Liver (tissue), 8 donors: ENCODE measurements at regions not wholly inside any gene's neighbourhood (a gene's known extent, or its start where the extent isn't known, plus 50 kb on each side); places are given as distances from the start of the nearest gene placed in this dataset.

Experiments
- DNase-seq: peaks from one replicate; pipeline ENCODE4 v3.0.0-alpha.2; 2017; ENCODE audit warnings: low spot score
- H3K27ac ChIP-seq, 2 donors: one replicate each; pipeline ENCODE4 v1.7.0; 2013; ENCODE audit warnings: inconsistent platforms in 2 of 2, low read length in 2 of 2, control low read depth in 1 of 2, low read depth in 1 of 2, mild to moderate bottlenecking in 1 of 2
- H3K27me3 ChIP-seq, 4 donors: one replicate each; pipeline versions ENCODE4 v1.6.1 to v1.7.0; 2013; ENCODE audit warnings: low read length in 3 of 4, inconsistent platforms in 1 of 4, mild to moderate bottlenecking in 1 of 4, moderate library complexity in 1 of 4; ENCODE audit not compliant: control insufficient read depth in 4 of 4, insufficient read depth in 4 of 4
- H3K36me3 ChIP-seq, 4 donors: one replicate each; pipeline versions ENCODE4 v1.6.1 to v1.7.0; 2013; ENCODE audit warnings: low read length in 3 of 4, mild to moderate bottlenecking in 3 of 4, low read depth in 1 of 4, moderate library complexity in 1 of 4; ENCODE audit not compliant: control insufficient read depth in 4 of 4, insufficient read depth in 3 of 4
- H3K4me1 ChIP-seq, 4 donors: one replicate each; pipeline versions ENCODE4 v1.6.1 to v1.7.0; 2013; ENCODE audit warnings: low read length in 3 of 4, mild to moderate bottlenecking in 3 of 4, moderate library complexity in 1 of 4; ENCODE audit not compliant: control insufficient read depth in 4 of 4, insufficient read depth in 4 of 4
- H3K4me3 ChIP-seq, 3 donors: one replicate each; pipeline versions ENCODE4 v1.6.1 to v1.7.0; 2013; ENCODE audit warnings: low read length in 3 of 3, control low read depth in 1 of 3, low read depth in 1 of 3, mild to moderate bottlenecking in 1 of 3
- H3K9ac ChIP-seq, 2 donors: one replicate each; pipeline ENCODE4 v1.7.0; 2013; ENCODE audit warnings: low read length in 2 of 2, mild to moderate bottlenecking in 2 of 2, moderate library complexity in 2 of 2, control low read depth in 1 of 2, low read depth in 1 of 2
- H3K9me3 ChIP-seq, 4 donors: one replicate each; pipeline versions ENCODE4 v1.6.1 to v1.7.0; 2013; ENCODE audit warnings: low read length in 3 of 4; ENCODE audit not compliant: control insufficient read depth in 4 of 4
- CTCF ChIP-seq: fragments of 150-350 bp; IDR thresholded peaks from 2 replicates; pipeline ENCODE4 v1.5.1; 2017; ENCODE audit warnings: improper control_type of control experiment, low read depth, low read length; ENCODE audit not compliant: missing input control
- EGR1 ChIP-seq, 2 donors: IDR thresholded peaks; 2 replicates each; pipeline ENCODE4 v1.6.1; 2016 to 2018; ENCODE audit warnings: antibody characterized with exemption in 2 of 2, low read depth in 2 of 2
- FOXA1 ChIP-seq: IDR thresholded peaks from 2 replicates; pipeline ENCODE4 v1.6.1; 2016; ENCODE audit warnings: antibody characterized with exemption
- FOXA2 ChIP-seq: IDR thresholded peaks from 2 replicates; pipeline ENCODE4 v1.6.1; 2016; ENCODE audit warnings: antibody characterized with exemption
- GABPA ChIP-seq, 2 donors: IDR thresholded peaks in 1 of 2; conservative IDR thresholded peaks in 1 of 2; 2 replicates each; pipeline ENCODE4 v1.6.1; 2016; ENCODE audit warnings: antibody characterized with exemption in 2 of 2, mild to moderate bottlenecking in 1 of 2, moderate library complexity in 1 of 2
- HNF4A ChIP-seq, 2 donors: conservative IDR thresholded peaks; 2 replicates each; pipeline ENCODE4 v1.6.1; 2016; ENCODE audit warnings: antibody characterized with exemption in 2 of 2, mild to moderate bottlenecking in 2 of 2
- HNF4G ChIP-seq: IDR thresholded peaks from 2 replicates; pipeline ENCODE4 v1.6.1; 2016; ENCODE audit warnings: antibody characterized with exemption
- JUND ChIP-seq, 2 donors: IDR thresholded peaks; 2 replicates each; pipeline ENCODE4 v1.6.1; 2016; ENCODE audit warnings: antibody characterized with exemption in 2 of 2
- MAX ChIP-seq: IDR thresholded peaks from 2 replicates; pipeline ENCODE4 v1.6.1; 2016; ENCODE audit warnings: antibody characterized with exemption
- NR2F2 ChIP-seq: IDR thresholded peaks from 2 replicates; pipeline ENCODE4 v1.6.1; 2016; ENCODE audit warnings: antibody characterized with exemption
- RAD21 ChIP-seq, 2 donors: IDR thresholded peaks; 2 replicates each; pipeline ENCODE4 v1.6.1; 2016; ENCODE audit warnings: antibody characterized with exemption in 2 of 2, mild to moderate bottlenecking in 2 of 2
- REST ChIP-seq: IDR thresholded peaks from 2 replicates; pipeline ENCODE4 v1.6.1; 2016; ENCODE audit warnings: antibody characterized with exemption, mild to moderate bottlenecking
- RXRA ChIP-seq, 2 donors: IDR thresholded peaks; 2 replicates each; pipeline ENCODE4 v1.6.1; 2017 to 2018; ENCODE audit warnings: antibody characterized with exemption in 2 of 2, mild to moderate bottlenecking in 1 of 2
- SP1 ChIP-seq: IDR thresholded peaks from 2 replicates; pipeline ENCODE4 v1.6.1; 2018; ENCODE audit warnings: antibody characterized with exemption, mild to moderate bottlenecking
- TAF1 ChIP-seq: conservative IDR thresholded peaks from 2 replicates; pipeline ENCODE4 v1.6.1; 2016; ENCODE audit warnings: antibody characterized with exemption, mild to moderate bottlenecking
- YY1 ChIP-seq: IDR thresholded peaks from 2 replicates; pipeline ENCODE4 v1.6.1; 2016; ENCODE audit warnings: antibody characterized with exemption, mild to moderate bottlenecking
- WGBS: extraction: QIAGEN DNeasy Blood & Tissue Kit; methylation state at CpG from one replicate; pipeline ENCODE4 v1.1.7; 2013; 5-methylcytosine and 5-hydroxymethylcytosine counted together
- TF ChIP-seq, protein P1 (sequence below): IDR thresholded peaks from 2 replicates; pipeline ENCODE4 v1.6.1; 2016; ENCODE audit warnings: antibody characterized with exemption
- TF ChIP-seq, protein P2 (sequence below): IDR thresholded peaks from 2 replicates; pipeline ENCODE4 v1.6.1; 2016; ENCODE audit warnings: antibody characterized with exemption
- donor health status: healthy.
- donor health status: healthy.
- donor health status: healthy.
- donor health status: healthy.
- donor health status: healthy.

GRCh38 chr1:242613266-242613815 is 88.8 kb upstream of the PLD5 start:
- no peak for TF ChIP-seq JUND (IDR thresholded peaks at IDR 0.05)
- no peak for DNase-seq
- no peaks in the 10 kb centered on the region for H3K9me3 ChIP-seq
- H3K36me3 ChIP-seq: no peaks in the 10 kb centered on the region
- no peak overlapping the region for H3K4me3 ChIP-seq
- H3K27ac ChIP-seq: no peak overlapping the region
- H3K27me3 ChIP-seq: no peaks in the 10 kb centered on the region
- H3K4me1 ChIP-seq: no peaks in the 10 kb centered on the region
- H3K9ac ChIP-seq: no peak overlapping the region

- TF ChIP-seq EGR1 (IDR thresholded peaks at IDR 0.05; ENCODE audit: low read depth in 2 of 2): no peak
- TF ChIP-seq HNF4A (conservative IDR thresholded peaks at IDR 0.05): no peak
- no peak for TF ChIP-seq YY1
- no peak for TF ChIP-seq NR2F2
- no peak for TF ChIP-seq CTCF
- TF ChIP-seq SP1: no peak
- TF ChIP-seq RAD21 (IDR thresholded peaks at IDR 0.05): no peak
- TF ChIP-seq GABPA (IDR thresholded peaks at IDR 0.05 in 1 of 2, conservative IDR thresholded peaks at IDR 0.05 in 1 of 2): no peak
- 55% methylated on average over 3 of the region's 3 CpGs for WGBS
- no peaks in the 10 kb centered on the region for H3K4me1 ChIP-seq
- no peaks in the 10 kb centered on the region for H3K27me3 ChIP-seq
- no peak overlapping the region for H3K27ac ChIP-seq
- no peak overlapping the region for H3K9ac ChIP-seq
- DNase-seq: no peak
- no peaks in the 10 kb centered on the region for H3K9me3 ChIP-seq
- H3K36me3 ChIP-seq: no peaks in the 10 kb centered on the region
- no peak overlapping the region for H3K4me3 ChIP-seq
Observed at GRCh38 chr1:242610209-242610608, 85.7 kb upstream of the PLD5 start.

DNA sequence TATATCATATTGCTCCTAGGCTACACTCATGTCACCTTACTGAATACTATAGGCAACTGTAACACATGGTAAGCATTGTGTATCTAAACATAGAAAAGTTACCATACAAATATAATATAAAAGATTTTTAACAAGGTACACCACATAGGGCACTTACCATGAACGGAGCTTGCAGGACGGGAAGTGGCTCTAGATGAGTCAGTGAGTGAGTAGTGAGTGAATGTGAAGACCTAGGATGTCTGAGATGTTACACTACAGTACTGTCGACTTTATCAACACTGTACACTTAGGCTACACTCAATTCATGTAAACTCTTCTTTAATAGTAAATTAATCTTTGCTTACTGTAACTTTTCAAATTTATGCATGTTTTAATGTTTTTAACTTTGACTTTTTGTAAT is 81.0 kb upstream of the PLD5 start:
- no peak overlapping the region for H3K4me3 ChIP-seq
- TF ChIP-seq, protein P1, sequence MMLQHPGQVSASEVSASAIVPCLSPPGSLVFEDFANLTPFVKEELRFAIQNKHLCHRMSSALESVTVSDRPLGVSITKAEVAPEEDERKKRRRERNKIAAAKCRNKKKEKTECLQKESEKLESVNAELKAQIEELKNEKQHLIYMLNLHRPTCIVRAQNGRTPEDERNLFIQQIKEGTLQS: no peak
- TF ChIP-seq EGR1 (IDR thresholded peaks at IDR 0.05; ENCODE audit: low read depth in 2 of 2): no peak
- no peak for TF ChIP-seq RXRA (IDR thresholded peaks at IDR 0.05)
- no peak for TF ChIP-seq HNF4G
- TF ChIP-seq NR2F2: no peak
- no peak for TF ChIP-seq HNF4A (conservative IDR thresholded peaks at IDR 0.05)
- no peak for TF ChIP-seq GABPA (IDR thresholded peaks at IDR 0.05 in 1 of 2, conservative IDR thresholded peaks at IDR 0.05 in 1 of 2)
- no peak for TF ChIP-seq YY1
- TF ChIP-seq, protein P2, sequence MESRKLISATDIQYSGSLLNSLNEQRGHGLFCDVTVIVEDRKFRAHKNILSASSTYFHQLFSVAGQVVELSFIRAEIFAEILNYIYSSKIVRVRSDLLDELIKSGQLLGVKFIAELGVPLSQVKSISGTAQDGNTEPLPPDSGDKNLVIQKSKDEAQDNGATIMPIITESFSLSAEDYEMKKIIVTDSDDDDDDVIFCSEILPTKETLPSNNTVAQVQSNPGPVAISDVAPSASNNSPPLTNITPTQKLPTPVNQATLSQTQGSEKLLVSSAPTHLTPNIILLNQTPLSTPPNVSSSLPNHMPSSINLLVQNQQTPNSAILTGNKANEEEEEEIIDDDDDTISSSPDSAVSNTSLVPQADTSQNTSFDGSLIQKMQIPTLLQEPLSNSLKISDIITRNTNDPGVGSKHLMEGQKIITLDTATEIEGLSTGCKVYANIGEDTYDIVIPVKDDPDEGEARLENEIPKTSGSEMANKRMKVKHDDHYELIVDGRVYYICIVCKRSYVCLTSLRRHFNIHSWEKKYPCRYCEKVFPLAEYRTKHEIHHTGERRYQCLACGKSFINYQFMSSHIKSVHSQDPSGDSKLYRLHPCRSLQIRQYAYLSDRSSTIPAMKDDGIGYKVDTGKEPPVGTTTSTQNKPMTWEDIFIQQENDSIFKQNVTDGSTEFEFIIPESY: no peak
- no peak for TF ChIP-seq MAX
- TF ChIP-seq JUND (IDR thresholded peaks at IDR 0.05): no peak
- TF ChIP-seq RAD21 (IDR thresholded peaks at IDR 0.05): no peak
- TF ChIP-seq CTCF: no peak
- no peak for TF ChIP-seq FOXA2
- no peak for TF ChIP-seq SP1
- TF ChIP-seq FOXA1: no peak
- no peak for TF ChIP-seq REST
- TF ChIP-seq TAF1: no peak
- H3K4me1 ChIP-seq: no peaks in the 10 kb centered on the region
- no peaks in the 10 kb centered on the region for H3K9me3 ChIP-seq
- no peak for DNase-seq
- no peak overlapping the region for H3K27ac ChIP-seq
- WGBS: 78% methylated on average over 3 of the region's 3 CpGs
- H3K9ac ChIP-seq: no peak overlapping the region
- no peaks in the 10 kb centered on the region for H3K27me3 ChIP-seq
- H3K36me3 ChIP-seq: no peaks in the 10 kb centered on the region
